ENCODE measurements at regions not wholly inside any gene's neighbourhood (a gene's known extent, or its start where the extent isn't known, plus 50 kb on each side); places are given as distances from the start of the nearest gene placed in this dataset.

- no peak for TF ChIP-seq GATA2 (IDR thresholded peaks at IDR 0.05; ENCODE audit: low read depth, low read length)
- TF ChIP-seq GATA3 (IDR thresholded peaks at IDR 0.05; ENCODE audit: low read depth, low read length), result no peak
Observed at GRCh38 chr7:140283472-140283871, 106.7 kb upstream of the KDM7A start.

- TF ChIP-seq GATA3 (IDR thresholded peaks at IDR 0.05; ENCODE audit: low read depth, low read length) (no peak), GATA2 (IDR thresholded peaks at IDR 0.05; ENCODE audit: low read depth, low read length) (no peak)
Observed at GRCh38 chr7:140281960-140282359, 105.2 kb upstream of the KDM7A start.

- TF ChIP-seq GATA2 (IDR thresholded peaks at IDR 0.05; ENCODE audit: low read depth, low read length) (no peak), GATA3 (IDR thresholded peaks at IDR 0.05; ENCODE audit: low read depth, low read length) (no peak)
Observed at GRCh38 chr7:140281255-140281654, 104.5 kb upstream of the KDM7A start.

- TF ChIP-seq GATA2 (IDR thresholded peaks at IDR 0.05; ENCODE audit: low read depth, low read length) (no peak), GATA3 (IDR thresholded peaks at IDR 0.05; ENCODE audit: low read depth, low read length) (no peak)
Observed at GRCh38 chr7:140276001-140276400, 99.2 kb upstream of the KDM7A start.

GRCh38 chr7:140275069-140275965 lies 98.5 kb upstream of the KDM7A start:
- TF ChIP-seq GATA3 (IDR thresholded peaks at IDR 0.05; ENCODE audit: low read depth, low read length) (no peak), GATA2 (IDR thresholded peaks at IDR 0.05; ENCODE audit: low read depth, low read length) (no peak)

GRCh38 chr7:140273417-140273816 lies 96.6 kb upstream of the KDM7A start:
- no peak for TF ChIP-seq GATA3 (IDR thresholded peaks at IDR 0.05; ENCODE audit: low read depth, low read length)
- no peak for TF ChIP-seq GATA2 (IDR thresholded peaks at IDR 0.05; ENCODE audit: low read depth, low read length)

GRCh38 chr7:140269004-140269638 lies 92.3 kb upstream of the KDM7A start:
- TF ChIP-seq GATA2 (IDR thresholded peaks at IDR 0.05; ENCODE audit: low read depth, low read length) (no peak), GATA3 (IDR thresholded peaks at IDR 0.05; ENCODE audit: low read depth, low read length) (no peak)

GRCh38 chr7:140267381-140268226 lies 90.8 kb upstream of the KDM7A start:
- TF ChIP-seq GATA3 (IDR thresholded peaks at IDR 0.05; ENCODE audit: low read depth, low read length), result no peak
- no peak for TF ChIP-seq GATA2 (IDR thresholded peaks at IDR 0.05; ENCODE audit: low read depth, low read length)

- TF ChIP-seq GATA3 (IDR thresholded peaks at IDR 0.05; ENCODE audit: low read depth, low read length) (no peak), GATA2 (IDR thresholded peaks at IDR 0.05; ENCODE audit: low read depth, low read length) (no peak)
Observed at GRCh38 chr7:140263277-140263676, 86.5 kb upstream of the KDM7A start.

GRCh38 chr7:140262242-140262903 lies 85.6 kb upstream of the KDM7A start:
- TF ChIP-seq GATA3 (IDR thresholded peaks at IDR 0.05; ENCODE audit: low read depth, low read length) (no peak), GATA2 (IDR thresholded peaks at IDR 0.05; ENCODE audit: low read depth, low read length) (no peak)

GRCh38 chr7:140261522-140261921 lies 84.7 kb upstream of the KDM7A start:
- no peak for TF ChIP-seq GATA3 (IDR thresholded peaks at IDR 0.05; ENCODE audit: low read depth, low read length)

GRCh38 chr7:140261105-140261486 lies 84.3 kb upstream of the KDM7A start:
- no peak for TF ChIP-seq GATA3 (IDR thresholded peaks at IDR 0.05; ENCODE audit: low read depth, low read length)
- no peak for TF ChIP-seq GATA2 (IDR thresholded peaks at IDR 0.05; ENCODE audit: low read depth, low read length)

- TF ChIP-seq GATA3 (IDR thresholded peaks at IDR 0.05; ENCODE audit: low read depth, low read length) (no peak), GATA2 (IDR thresholded peaks at IDR 0.05; ENCODE audit: low read depth, low read length) (no peak)
Observed at GRCh38 chr7:140260352-140261104, 83.7 kb upstream of the KDM7A start.
